HEK293 (cell line): ENCODE measurements at regions not wholly inside any gene's neighbourhood (a gene's known extent, or its start where the extent isn't known, plus 50 kb on each side); places are given as distances from the start of the nearest gene placed in this dataset.

Experiments used
- KLF9 ChIP-seq: fragments of 450-650 bp; formaldehyde crosslinking; IDR thresholded peaks from 2 replicates; pipeline ENCODE4 v1.5.1; 2016; ENCODE audit warnings: missing biosample characterization, missing genetic modification characterization, low read depth
- REPIN1 ChIP-seq: fragments of 450-650 bp; formaldehyde crosslinking; IDR thresholded peaks from 2 replicates; pipeline ENCODE4 v1.5.1; 2017; ENCODE audit warnings: missing biosample characterization, missing genetic modification characterization, low read depth
- ZBTB8A ChIP-seq: fragments of 450-650 bp; formaldehyde crosslinking; IDR thresholded peaks from 2 replicates; pipeline ENCODE4 v1.5.1; 2016; ENCODE audit warnings: missing biosample characterization, missing genetic modification characterization
- ZNF121 ChIP-seq: fragments of 450-650 bp; formaldehyde crosslinking; IDR thresholded peaks from 2 replicates; pipeline ENCODE4 v1.5.1; 2016; ENCODE audit warnings: missing biosample characterization, missing genetic modification characterization
- ZNF510 ChIP-seq: fragments of 450-650 bp; formaldehyde crosslinking; IDR thresholded peaks from 2 replicates; pipeline ENCODE4 v1.5.1; 2018; ENCODE audit warnings: mild to moderate bottlenecking, missing genetic modification characterization, missing biosample characterization; ENCODE audit not compliant: insufficient replicate concordance
- ZNF558 ChIP-seq: fragments of 450-650 bp; formaldehyde crosslinking; IDR thresholded peaks from 2 replicates; pipeline ENCODE4 v1.5.1; 2016; ENCODE audit warnings: missing biosample characterization, missing genetic modification characterization
- ZSCAN16 ChIP-seq: fragments of 450-650 bp; formaldehyde crosslinking; IDR thresholded peaks from 2 replicates; pipeline ENCODE4 v1.5.1; 2016; ENCODE audit warnings: missing biosample characterization, missing genetic modification characterization
- TF ChIP-seq, protein P1 (sequence below): fragments of 450-650 bp; formaldehyde crosslinking; IDR thresholded peaks from 2 replicates; pipeline ENCODE4 v1.5.1; 2016; ENCODE audit warnings: missing biosample characterization, missing genetic modification characterization
- TF ChIP-seq, protein P2 (sequence below): fragments of 450-650 bp; formaldehyde crosslinking; IDR thresholded peaks from 2 replicates; pipeline ENCODE4 v1.5.1; 2016; ENCODE audit warnings: missing biosample characterization, missing genetic modification characterization, borderline replicate concordance
- TF ChIP-seq, protein P3 (sequence below): fragments of 450-650 bp; formaldehyde crosslinking; IDR thresholded peaks from 2 replicates; pipeline ENCODE4 v1.5.1; 2016; ENCODE audit warnings: missing biosample characterization, missing genetic modification characterization, low read depth

DNA sequence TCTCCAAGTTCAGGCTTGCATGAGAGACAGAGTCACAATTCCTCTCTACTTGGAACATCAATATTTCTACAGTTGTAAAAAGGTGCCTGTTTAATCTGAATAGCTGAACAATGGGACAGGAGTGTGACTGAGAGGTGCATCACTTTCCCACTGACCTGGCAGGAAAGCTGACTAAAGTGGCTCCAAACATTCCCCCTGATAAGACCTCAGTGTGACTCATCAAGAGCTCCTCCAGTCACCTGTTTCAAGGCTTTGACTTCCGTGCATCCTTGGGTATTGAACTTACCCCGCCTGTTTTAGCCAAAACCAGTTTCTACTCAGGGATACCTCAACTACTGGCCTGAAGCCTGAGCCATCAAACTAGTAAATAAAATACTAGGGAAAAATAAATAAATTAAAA is 453.9 kb upstream of the DDX18 start:
- no peak for TF ChIP-seq REPIN1 (tag by site-specific recombination)
- TF ChIP-seq, protein P1, sequence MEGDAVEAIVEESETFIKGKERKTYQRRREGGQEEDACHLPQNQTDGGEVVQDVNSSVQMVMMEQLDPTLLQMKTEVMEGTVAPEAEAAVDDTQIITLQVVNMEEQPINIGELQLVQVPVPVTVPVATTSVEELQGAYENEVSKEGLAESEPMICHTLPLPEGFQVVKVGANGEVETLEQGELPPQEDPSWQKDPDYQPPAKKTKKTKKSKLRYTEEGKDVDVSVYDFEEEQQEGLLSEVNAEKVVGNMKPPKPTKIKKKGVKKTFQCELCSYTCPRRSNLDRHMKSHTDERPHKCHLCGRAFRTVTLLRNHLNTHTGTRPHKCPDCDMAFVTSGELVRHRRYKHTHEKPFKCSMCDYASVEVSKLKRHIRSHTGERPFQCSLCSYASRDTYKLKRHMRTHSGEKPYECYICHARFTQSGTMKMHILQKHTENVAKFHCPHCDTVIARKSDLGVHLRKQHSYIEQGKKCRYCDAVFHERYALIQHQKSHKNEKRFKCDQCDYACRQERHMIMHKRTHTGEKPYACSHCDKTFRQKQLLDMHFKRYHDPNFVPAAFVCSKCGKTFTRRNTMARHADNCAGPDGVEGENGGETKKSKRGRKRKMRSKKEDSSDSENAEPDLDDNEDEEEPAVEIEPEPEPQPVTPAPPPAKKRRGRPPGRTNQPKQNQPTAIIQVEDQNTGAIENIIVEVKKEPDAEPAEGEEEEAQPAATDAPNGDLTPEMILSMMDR = no peak
- TF ChIP-seq, protein P2, sequence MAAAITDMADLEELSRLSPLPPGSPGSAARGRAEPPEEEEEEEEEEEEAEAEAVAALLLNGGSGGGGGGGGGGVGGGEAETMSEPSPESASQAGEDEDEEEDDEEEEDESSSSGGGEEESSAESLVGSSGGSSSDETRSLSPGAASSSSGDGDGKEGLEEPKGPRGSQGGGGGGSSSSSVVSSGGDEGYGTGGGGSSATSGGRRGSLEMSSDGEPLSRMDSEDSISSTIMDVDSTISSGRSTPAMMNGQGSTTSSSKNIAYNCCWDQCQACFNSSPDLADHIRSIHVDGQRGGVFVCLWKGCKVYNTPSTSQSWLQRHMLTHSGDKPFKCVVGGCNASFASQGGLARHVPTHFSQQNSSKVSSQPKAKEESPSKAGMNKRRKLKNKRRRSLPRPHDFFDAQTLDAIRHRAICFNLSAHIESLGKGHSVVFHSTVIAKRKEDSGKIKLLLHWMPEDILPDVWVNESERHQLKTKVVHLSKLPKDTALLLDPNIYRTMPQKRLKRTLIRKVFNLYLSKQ (tag by site-specific recombination) = no peak
- no peak for TF ChIP-seq ZNF121 (tag by site-specific recombination)
- TF ChIP-seq, protein P3, sequence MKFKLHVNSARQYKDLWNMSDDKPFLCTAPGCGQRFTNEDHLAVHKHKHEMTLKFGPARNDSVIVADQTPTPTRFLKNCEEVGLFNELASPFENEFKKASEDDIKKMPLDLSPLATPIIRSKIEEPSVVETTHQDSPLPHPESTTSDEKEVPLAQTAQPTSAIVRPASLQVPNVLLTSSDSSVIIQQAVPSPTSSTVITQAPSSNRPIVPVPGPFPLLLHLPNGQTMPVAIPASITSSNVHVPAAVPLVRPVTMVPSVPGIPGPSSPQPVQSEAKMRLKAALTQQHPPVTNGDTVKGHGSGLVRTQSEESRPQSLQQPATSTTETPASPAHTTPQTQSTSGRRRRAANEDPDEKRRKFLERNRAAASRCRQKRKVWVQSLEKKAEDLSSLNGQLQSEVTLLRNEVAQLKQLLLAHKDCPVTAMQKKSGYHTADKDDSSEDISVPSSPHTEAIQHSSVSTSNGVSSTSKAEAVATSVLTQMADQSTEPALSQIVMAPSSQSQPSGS (tag by site-specific recombination) = no peak
- TF ChIP-seq ZBTB8A (tag by site-specific recombination) = no peak
- TF ChIP-seq KLF9 (tag by site-specific recombination) = no peak
- TF ChIP-seq ZSCAN16 (tag by site-specific recombination) = no peak
- TF ChIP-seq ZNF510 (tag by site-specific recombination) = no peak
- no peak for TF ChIP-seq ZNF558 (tag by site-specific recombination)
